H1 (cell line): ENCODE measurements at regions not wholly inside any gene's neighbourhood (a gene's known extent, or its start where the extent isn't known, plus 50 kb on each side); places are given as distances from the start of the nearest gene placed in this dataset.
A peak's percentile ranks its signal among the peaks of the same experiment; 100 is the strongest.

Experiments
- CTCF ChIA-PET: fragments of 300-600 bp; sonication (Branson Sonifier 250); formaldehyde crosslinking; loops from one replicate; lab custom pipeline; 2021; ENCODE audit not compliant: partially characterized antibody; lab: Charles Lee
- POLR2A ChIA-PET: fragments of 300-600 bp; sonication (Branson Sonifier 250); formaldehyde crosslinking; loops from one replicate; lab custom pipeline; 2021; ENCODE audit warnings: inconsistent platforms; ENCODE audit not compliant: partially characterized antibody; lab: Charles Lee
- DNase-seq, 2 experiments: peaks; one replicate each; pipeline versions ENCODE4 v3.0.0 to v3.0.0-alpha.2; 2010 to 2022; ENCODE audit warnings: low spot score in 2 of 2, low read depth in 1 of 2, mixed read lengths in 1 of 2
- FAIRE-seq: peaks from 2 replicates; lab custom pipeline; 2011; peaks lifted over from hg19 to GRCh38; lab: Jason Lieb, UNC
- H2AFZ ChIP-seq: 2 replicates; pipeline ENCODE4 v1.8.1; 2012; ENCODE audit warnings: low read length, inconsistent platforms
- H2AK5ac ChIP-seq: 2 replicates; pipeline ENCODE4 v1.6.1; 2013; ENCODE audit warnings: low read depth, low read length
- H2BK120ac ChIP-seq: replicated peaks from 2 replicates; pipeline ENCODE3; 2013; ENCODE audit warnings: low read depth, low read length, inconsistent platforms
- H2BK12ac ChIP-seq: 2 replicates; pipeline ENCODE4 v1.6.1; 2013; ENCODE audit warnings: low read depth, low read length
- H2BK15ac ChIP-seq: 2 replicates; pipeline ENCODE4 v1.6.1; 2013; ENCODE audit warnings: low read length
- H2BK20ac ChIP-seq: 2 replicates; pipeline ENCODE4 v1.6.1; 2013; ENCODE audit warnings: low read length
- H2BK5ac ChIP-seq: 2 replicates; pipeline ENCODE4 v1.6.1; 2013; ENCODE audit warnings: low read depth, low read length
- H3K14ac ChIP-seq: 2 replicates; pipeline ENCODE4 v1.6.1; 2013; ENCODE audit warnings: inconsistent platforms; ENCODE audit not compliant: insufficient read length
- H3K18ac ChIP-seq: 2 replicates; pipeline ENCODE4 v1.6.1; 2013; ENCODE audit warnings: low read length; ENCODE audit errors: extremely low read depth
- H3K23ac ChIP-seq: 2 replicates; pipeline ENCODE4 v1.6.1; 2013; ENCODE audit warnings: inconsistent platforms; ENCODE audit not compliant: insufficient read length
- H3K23me2 ChIP-seq: 2 replicates; pipeline ENCODE4 v1.6.1; 2013; ENCODE audit warnings: low read depth, low read length
- H3K27ac ChIP-seq: 2 replicates; pipeline ENCODE4 v1.6.1; 2011; ENCODE audit warnings: low read depth, low read length, inconsistent platforms
- H3K27me3 ChIP-seq, 4 experiments: replicated peaks in 1 of 4; 1 replicate in 1 of 4; 2 replicates in 3 of 4; pipeline versions ENCODE4 v1.6.1 to v1.8.1; 2011 to 2013; ENCODE audit warnings: low read length in 3 of 4, mild to moderate bottlenecking in 3 of 4, inconsistent platforms in 2 of 4, mixed read lengths in 2 of 4, moderate library complexity in 1 of 4; ENCODE audit not compliant: control insufficient read depth in 3 of 4, insufficient read depth in 3 of 4; ENCODE audit errors: extremely low read depth in 1 of 4
- H3K36me3 ChIP-seq, 4 experiments: 2 replicates each; pipeline versions ENCODE4 v1.6.1 to v1.8.1; 2011 to 2013; ENCODE audit warnings: mild to moderate bottlenecking in 4 of 4, low read length in 3 of 4, moderate library complexity in 2 of 4, control low read depth in 1 of 4, inconsistent platforms in 1 of 4; ENCODE audit not compliant: insufficient read depth in 4 of 4, control insufficient read depth in 2 of 4
- H3K4ac ChIP-seq: replicated peaks from 2 replicates; pipeline ENCODE3; 2013; ENCODE audit warnings: low read length, low read depth, mixed read lengths, inconsistent platforms; ENCODE audit not compliant: insufficient read length
- H3K4me1 ChIP-seq, 4 experiments: replicated peaks in 1 of 4; 1 replicate in 1 of 4; 2 replicates in 3 of 4; pipeline versions ENCODE4 v1.6.1 to v1.8.1; 2011 to 2013; ENCODE audit warnings: low read length in 3 of 4, inconsistent platforms in 2 of 4, mixed read lengths in 1 of 4; ENCODE audit not compliant: insufficient read depth in 4 of 4, control insufficient read depth in 3 of 4
- H3K4me2 ChIP-seq, 2 experiments: 2 replicates each; pipeline versions ENCODE4 v1.6.1 to v1.8.1; 2011 to 2013; ENCODE audit warnings: low read depth in 2 of 2, low read length in 2 of 2, control low read depth in 1 of 2, inconsistent platforms in 1 of 2, mild to moderate bottlenecking in 1 of 2; ENCODE audit not compliant: insufficient read depth in 1 of 2
- H3K4me3 ChIP-seq, 4 experiments: fragments of 200-600, 300-600 bp in 1 of 4; sonication (generic), shearing (Covaris generic), sonication (Bioruptor Twin) in 1 of 4; 2 replicates each; pipeline versions ENCODE4 v1.5.1 to v1.8.1; 2011 to 2016; ENCODE audit warnings: low read length in 4 of 4, low read depth in 3 of 4, control low read depth in 2 of 4, inconsistent platforms in 2 of 4, mild to moderate bottlenecking in 2 of 4, mixed read lengths in 1 of 4, moderate library complexity in 1 of 4; ENCODE audit not compliant: insufficient read depth in 2 of 4; ENCODE audit errors: extremely low read depth in 1 of 4
- H3K56ac ChIP-seq: replicated peaks from 2 replicates; pipeline ENCODE3; 2013; ENCODE audit warnings: low read depth, mild to moderate bottlenecking, mixed read lengths, low read length, inconsistent platforms; ENCODE audit not compliant: insufficient read length
- H3K79me1 ChIP-seq: 2 replicates; pipeline ENCODE4 v1.6.1; 2013; ENCODE audit warnings: low read depth, low read length, control low read depth
- H3K79me2 ChIP-seq, 2 experiments: 2 replicates each; pipeline versions ENCODE4 v1.6.1 to v1.8.1; 2012 to 2013; ENCODE audit warnings: low read length in 2 of 2, mild to moderate bottlenecking in 2 of 2, inconsistent platforms in 1 of 2; ENCODE audit not compliant: insufficient read depth in 2 of 2, control insufficient read depth in 1 of 2
- H3K9ac ChIP-seq, 4 experiments: replicated peaks in 1 of 4; 1 replicate in 1 of 4; 2 replicates in 3 of 4; pipeline versions ENCODE4 v1.6.1 to v1.8.1; 2011 to 2013; ENCODE audit warnings: low read depth in 3 of 4, low read length in 3 of 4, control low read depth in 2 of 4, mild to moderate bottlenecking in 2 of 4, moderate library complexity in 2 of 4, inconsistent platforms in 1 of 4; ENCODE audit errors: extremely low read depth in 1 of 4
- H3K9me3 ChIP-seq, 2 experiments: 2 replicates each; pipeline versions ENCODE4 v1.6.1 to v1.8.1; 2012 to 2013; ENCODE audit warnings: mild to moderate bottlenecking in 2 of 2, moderate library complexity in 2 of 2, control low read depth in 1 of 2, inconsistent platforms in 1 of 2, low read depth in 1 of 2, low read length in 1 of 2, mixed read lengths in 1 of 2; ENCODE audit not compliant: insufficient read depth in 2 of 2
- H4K20me1 ChIP-seq, 2 experiments: replicated peaks in 1 of 2; 2 replicates each; pipeline versions ENCODE3 to v1.8.1; 2011 to 2013; ENCODE audit warnings: inconsistent platforms in 2 of 2, low read length in 2 of 2, mild to moderate bottlenecking in 1 of 2; ENCODE audit not compliant: insufficient read depth in 2 of 2, control insufficient read depth in 1 of 2
- H4K5ac ChIP-seq: 2 replicates; pipeline ENCODE4 v1.6.1; 2013; ENCODE audit warnings: low read length, low read depth, mixed read lengths, inconsistent platforms; ENCODE audit not compliant: insufficient read length
- H4K8ac ChIP-seq: 2 replicates; pipeline ENCODE4 v1.8.0; 2013; ENCODE audit warnings: mild to moderate bottlenecking, moderate library complexity, low read length, inconsistent platforms; ENCODE audit not compliant: insufficient read depth; ENCODE audit errors: extremely low read depth
- H4K91ac ChIP-seq: replicated peaks from 2 replicates; pipeline ENCODE3; 2013; ENCODE audit warnings: low read length, mixed read lengths, inconsistent platforms; ENCODE audit not compliant: insufficient read length
- CHD1 ChIP-seq: IDR thresholded peaks from 2 replicates; pipeline ENCODE4 v1.6.1; 2012; ENCODE audit warnings: low read depth, low read length, improper control_type of control experiment
- E2F6 ChIP-seq: IDR thresholded peaks from 2 replicates; pipeline ENCODE4 v1.6.1; 2012; ENCODE audit warnings: inconsistent platforms
- GABPA ChIP-seq: IDR thresholded peaks from 2 replicates; pipeline ENCODE4 v1.6.1; 2011; ENCODE audit warnings: mild to moderate bottlenecking, low read length, moderate library complexity, borderline replicate concordance; ENCODE audit not compliant: insufficient read depth
- HDAC2 ChIP-seq, 2 experiments: fragments of 300-600 bp in 1 of 2; sonication (generic) in 1 of 2; IDR thresholded peaks; 2 replicates each; pipeline ENCODE4 v1.6.1; 2011 to 2012; ENCODE audit warnings: low read depth in 2 of 2, low read length in 2 of 2, mild to moderate bottlenecking in 2 of 2, moderate library complexity in 2 of 2, borderline replicate concordance in 1 of 2, inconsistent platforms in 1 of 2
- SP4 ChIP-seq: IDR thresholded peaks from 2 replicates; pipeline ENCODE4 v1.6.1; 2012; ENCODE audit warnings: low read length, inconsistent platforms
- TBP ChIP-seq: IDR thresholded peaks from 2 replicates; pipeline ENCODE4 v1.6.1; 2011; ENCODE audit warnings: low read depth, low read length, improper control_type of control experiment
- WGBS, 2 experiments: shearing (Covaris generic) in 1 of 2; methylation state at CpG; one replicate each; pipeline versions ENCODE4 v1.1.6 to v1.1.7; 2013 to 2015; ENCODE audit warnings: low lambda C conversion rate in 2 of 2, mixed read lengths in 2 of 2, inconsistent platforms in 1 of 2, low coverage in 1 of 2, missing lambda C conversion rate in 1 of 2; ENCODE audit not compliant: insufficient replicate concordance in 2 of 2, insufficient coverage in 1 of 2, insufficient read length in 1 of 2; ENCODE audit errors: extremely low coverage in 1 of 2, missing lambda C conversion rate in 1 of 2; 5-methylcytosine and 5-hydroxymethylcytosine counted together

GRCh38 chr15:29204369-29204755 is 65.3 kb downstream of the NSMCE3 start:
- 82% methylated on average over 7 of the region's 7 CpGs; no CpG with 5 or more reads in 1 of the 2 experiments for WGBS, 2 experiments
- H3K4me3 ChIP-seq = no peak overlapping the region
- CTCF ChIA-PET = no interaction called here

More at GRCh38 chr15:29204369-29204755, 65.3 kb downstream of the NSMCE3 start:
- 0 out of 4 replicates have a peak, but pooled peaks cover 0 to 3% of the 10 kb centered on the region in 2 experiments for H3K9me3 ChIP-seq
- H3K79me1 ChIP-seq = no peaks in the 10 kb centered on the region
- no peak overlapping the region for H3K9ac ChIP-seq
- peaks cover 0 to 5% (median 1%) of the 10 kb centered on the region in 4 experiments; a peak in 3 of 7 replicates for H3K4me1 ChIP-seq
- DNase-seq = peak in 1 of 2 experiments; percentile 14
- no peak overlapping the region for H3K27ac ChIP-seq
- H3K23ac ChIP-seq = no peak overlapping the region
- no peak overlapping the region for H3K14ac ChIP-seq
- no peak overlapping the region for H2BK120ac ChIP-seq
- H3K79me2 ChIP-seq = no peaks in the 10 kb centered on the region
- H3K4ac ChIP-seq = no peak overlapping the region
- H2BK15ac ChIP-seq = no peak overlapping the region
- H3K23me2 ChIP-seq = no peaks in the 10 kb centered on the region
- H4K8ac ChIP-seq = no peak overlapping the region
- no peak overlapping the region for H3K56ac ChIP-seq
- no peak for FAIRE-seq
- no peaks in the 10 kb centered on the region for H3K36me3 ChIP-seq
- H2AK5ac ChIP-seq = no peak overlapping the region
- H2AFZ ChIP-seq = no peak overlapping the region
- H2BK12ac ChIP-seq = no peak overlapping the region
- no peak overlapping the region for H4K91ac ChIP-seq
- H2BK20ac ChIP-seq = no peak overlapping the region
- H2BK5ac ChIP-seq = no peak overlapping the region
- H3K27me3 ChIP-seq = no peaks in the 10 kb centered on the region
- H3K18ac ChIP-seq = no peak overlapping the region
- POLR2A ChIA-PET = no interaction called here
- no peaks in the 10 kb centered on the region for H4K20me1 ChIP-seq
- no peak overlapping the region for H4K5ac ChIP-seq
- H3K4me2 ChIP-seq = no peak overlapping the region
- TF ChIP-seq GABPA = no peak
- TF ChIP-seq CHD1 = no peak
- TF ChIP-seq E2F6 = no peak
- no peak for TF ChIP-seq HDAC2 (IDR thresholded peaks at IDR 0.05; ENCODE audit: borderline replicate concordance in 1 of 2, low read depth in 2 of 2, low read length in 2 of 2)
- no peak for TF ChIP-seq TBP
- no peak for TF ChIP-seq SP4
